GM12864 (cell line): ENCODE measurements at regions not wholly inside any gene's neighbourhood (a gene's known extent, or its start where the extent isn't known, plus 50 kb on each side); places are given as distances from the start of the nearest gene placed in this dataset.

Source experiments
- DNase-seq: peaks from one replicate; pipeline ENCODE4 v3.0.0-alpha.2; 2011; ENCODE audit warnings: low read depth
- H3K4me3 ChIP-seq: 2 replicates; pipeline ENCODE4 v1.5.1; 2011; ENCODE audit warnings: mild to moderate bottlenecking, low read depth, low read length, control low read depth
- TF ChIP-seq, protein P1 (sequence below): IDR thresholded peaks from 2 replicates; pipeline ENCODE4 v1.5.1; 2011; ENCODE audit warnings: low read depth, mild to moderate bottlenecking, moderate library complexity, low read length, control low read depth, inconsistent platforms; ENCODE audit errors: missing control alignments

DNA sequence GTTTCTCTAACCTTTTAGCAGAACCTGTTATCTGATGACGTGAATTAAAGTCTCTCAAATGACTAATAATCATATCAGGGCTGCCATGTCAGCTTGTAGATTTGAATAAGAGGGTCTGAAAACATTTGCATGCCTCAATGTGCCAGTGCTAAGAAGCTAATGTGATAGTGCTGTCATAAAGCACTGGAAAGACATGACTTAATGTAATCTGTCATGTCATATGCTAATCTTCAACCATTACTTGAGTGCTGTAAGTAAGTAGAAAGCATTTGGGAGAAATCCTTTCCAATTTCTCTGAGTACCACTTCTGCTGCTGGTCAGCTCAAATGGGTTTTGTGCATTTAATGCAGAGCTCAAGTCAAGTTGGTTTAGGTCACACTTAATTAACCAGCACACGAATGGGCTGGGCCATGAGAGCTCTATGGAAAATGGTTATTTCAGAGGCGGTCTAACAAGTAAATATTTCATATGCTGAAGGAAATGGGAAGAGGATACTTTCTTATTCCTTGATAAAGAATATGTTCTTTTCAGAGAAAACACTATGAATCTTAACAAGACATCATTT lies 609.2 kb downstream of the LMO4 start:
- TF ChIP-seq, protein P1, sequence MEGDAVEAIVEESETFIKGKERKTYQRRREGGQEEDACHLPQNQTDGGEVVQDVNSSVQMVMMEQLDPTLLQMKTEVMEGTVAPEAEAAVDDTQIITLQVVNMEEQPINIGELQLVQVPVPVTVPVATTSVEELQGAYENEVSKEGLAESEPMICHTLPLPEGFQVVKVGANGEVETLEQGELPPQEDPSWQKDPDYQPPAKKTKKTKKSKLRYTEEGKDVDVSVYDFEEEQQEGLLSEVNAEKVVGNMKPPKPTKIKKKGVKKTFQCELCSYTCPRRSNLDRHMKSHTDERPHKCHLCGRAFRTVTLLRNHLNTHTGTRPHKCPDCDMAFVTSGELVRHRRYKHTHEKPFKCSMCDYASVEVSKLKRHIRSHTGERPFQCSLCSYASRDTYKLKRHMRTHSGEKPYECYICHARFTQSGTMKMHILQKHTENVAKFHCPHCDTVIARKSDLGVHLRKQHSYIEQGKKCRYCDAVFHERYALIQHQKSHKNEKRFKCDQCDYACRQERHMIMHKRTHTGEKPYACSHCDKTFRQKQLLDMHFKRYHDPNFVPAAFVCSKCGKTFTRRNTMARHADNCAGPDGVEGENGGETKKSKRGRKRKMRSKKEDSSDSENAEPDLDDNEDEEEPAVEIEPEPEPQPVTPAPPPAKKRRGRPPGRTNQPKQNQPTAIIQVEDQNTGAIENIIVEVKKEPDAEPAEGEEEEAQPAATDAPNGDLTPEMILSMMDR, result no peak
- no peak overlapping the region for H3K4me3 ChIP-seq
- DNase-seq, result no peak

DNA sequence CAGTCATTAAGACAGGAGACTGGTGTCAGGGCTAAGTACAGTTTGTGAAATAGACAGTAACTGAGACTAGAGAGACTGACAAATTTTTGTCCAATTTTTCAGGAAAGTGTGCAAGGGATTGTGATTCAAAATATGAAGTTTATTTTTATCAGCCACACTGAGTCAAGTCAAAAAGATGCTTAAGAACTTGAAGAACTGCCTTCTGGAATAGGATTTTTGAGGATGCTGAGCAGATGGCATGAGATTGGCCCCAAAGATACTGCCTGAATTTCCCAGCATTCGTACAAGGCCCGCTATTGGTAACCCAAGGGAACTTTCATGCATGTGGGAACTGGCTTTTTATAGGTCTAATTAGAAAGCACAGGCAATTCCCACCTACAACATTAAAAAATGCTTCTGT lies 610.0 kb downstream of the LMO4 start:
- H3K4me3 ChIP-seq, result no peak overlapping the region
- TF ChIP-seq, protein P1, result no peak
- DNase-seq, result no peak

GRCh38 chr1:87939444-87939843 lies 610.8 kb downstream of the LMO4 start:
- H3K4me3 ChIP-seq, result no peak overlapping the region
- no peak for DNase-seq
- TF ChIP-seq, protein P1, result no peak

DNA sequence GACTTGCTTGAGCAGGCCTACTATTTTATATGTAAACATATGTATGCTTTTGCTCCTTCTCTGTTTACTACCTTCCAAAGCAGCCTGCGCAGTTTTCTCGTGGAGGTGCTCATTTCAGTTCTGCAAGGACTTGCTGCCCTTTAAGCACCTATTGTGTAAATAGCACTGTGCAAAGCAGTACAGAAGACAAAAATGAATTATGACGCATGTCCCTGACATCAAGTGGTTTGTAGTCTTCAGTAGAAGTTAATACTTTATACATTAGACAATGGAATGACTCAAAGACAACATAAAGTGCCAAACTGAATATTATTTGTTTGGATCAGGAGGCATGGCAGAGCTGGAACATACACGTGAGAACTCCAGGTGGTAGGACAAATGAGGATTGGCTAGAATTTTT lies 611.7 kb downstream of the LMO4 start:
- TF ChIP-seq, protein P1, result no peak
- DNase-seq, result no peak
- H3K4me3 ChIP-seq, result no peak overlapping the region

DNA sequence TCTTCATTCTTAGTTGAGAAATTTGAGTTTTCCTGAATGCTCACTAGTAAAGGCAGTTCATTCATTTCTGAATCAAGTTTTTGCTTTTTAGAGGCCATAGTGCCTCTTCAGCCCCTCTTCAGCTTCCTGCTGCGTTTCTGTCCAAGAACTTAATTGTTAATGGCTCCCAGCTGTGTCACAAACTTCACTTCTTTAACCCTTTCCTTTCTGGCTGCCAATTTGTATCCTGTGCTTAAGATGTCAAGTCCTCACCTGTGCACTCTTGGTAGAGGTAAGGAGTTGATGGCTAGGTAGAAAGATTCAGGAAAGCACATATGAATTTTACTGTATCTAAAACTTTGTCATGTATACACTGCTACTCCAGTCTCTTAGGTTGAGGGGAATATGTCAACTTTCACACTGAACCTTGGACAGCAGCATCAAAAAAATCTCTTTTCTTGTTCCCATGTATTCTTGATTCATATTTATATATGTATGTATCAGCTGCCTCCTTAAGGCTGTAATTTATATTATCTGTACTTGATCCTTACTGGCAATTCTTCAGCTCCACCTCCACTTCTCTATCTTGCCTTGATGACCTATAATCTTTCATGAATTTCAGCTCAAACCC lies 612.8 kb downstream of the LMO4 start:
- TF ChIP-seq, protein P1, result no peak
- no peak overlapping the region for H3K4me3 ChIP-seq
- no peak for DNase-seq

GRCh38 chr1:87942165-87942564 lies 613.5 kb downstream of the LMO4 start:
- H3K4me3 ChIP-seq, result no peak overlapping the region
- TF ChIP-seq, protein P1, result no peak
- DNase-seq, result no peak

- TF ChIP-seq, protein P1, result no peak
- H3K4me3 ChIP-seq, result no peak overlapping the region
- DNase-seq, result no peak
Measured at GRCh38 chr1:87949711-87950110, 621.0 kb downstream of the LMO4 start.
